Right ventricle myocardium superior (tissue), 1 donor: ENCODE measurements at regions not wholly inside any gene's neighbourhood (a gene's known extent, or its start where the extent isn't known, plus 50 kb on each side); places are given as distances from the start of the nearest gene placed in this dataset.
"Not testable (repeated sequence)": the region's sequence is repeated elsewhere in the genome, so short reads cannot be mapped to it uniquely, and the experiment has no call there.

Experiments
- ATAC-seq: fragments of 200-7000 bp; cut with Tn5 transposase; one replicate; pipeline ENCODE4 v1.9.1; 2020; ENCODE audit warnings: mild to moderate bottlenecking; ENCODE audit not compliant: poor library complexity
- DNase-seq: peaks from one replicate; pipeline ENCODE4 v3.0.0-alpha.2; 2020
- intact Hi-C: fragments of 100-400 bp; cut with DNase I; formaldehyde crosslinking; loops from one replicate; pipeline ENCODE4 v1.11.2; 2022
- donor health status: DM: no; HTN: yes; CAD: no; lungs with severe emphysema.

DNA sequence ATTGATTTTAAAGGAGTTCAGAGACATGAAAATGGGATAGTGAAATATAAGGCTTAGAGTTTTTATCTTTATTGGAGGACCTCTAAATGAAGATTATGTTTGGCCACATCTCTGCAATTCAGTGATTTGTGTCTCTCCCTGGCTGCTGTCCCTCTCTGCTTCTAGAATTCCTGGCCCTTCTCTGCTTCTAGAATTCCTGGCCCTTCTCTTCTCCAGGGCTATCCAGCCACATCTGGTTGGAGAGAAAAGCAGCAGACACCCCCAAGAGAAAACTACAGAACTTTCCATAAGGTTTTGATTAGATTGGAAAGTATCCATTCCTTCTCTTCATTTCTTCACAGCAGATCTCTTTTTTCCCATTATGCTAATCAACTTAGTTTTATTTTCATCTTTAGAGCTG, 135.5 kb downstream of the NPY start:
- DNase-seq (no peak), ATAC-seq (peak; percentile 58)
- intact Hi-C loops, result no loop called here

DNA sequence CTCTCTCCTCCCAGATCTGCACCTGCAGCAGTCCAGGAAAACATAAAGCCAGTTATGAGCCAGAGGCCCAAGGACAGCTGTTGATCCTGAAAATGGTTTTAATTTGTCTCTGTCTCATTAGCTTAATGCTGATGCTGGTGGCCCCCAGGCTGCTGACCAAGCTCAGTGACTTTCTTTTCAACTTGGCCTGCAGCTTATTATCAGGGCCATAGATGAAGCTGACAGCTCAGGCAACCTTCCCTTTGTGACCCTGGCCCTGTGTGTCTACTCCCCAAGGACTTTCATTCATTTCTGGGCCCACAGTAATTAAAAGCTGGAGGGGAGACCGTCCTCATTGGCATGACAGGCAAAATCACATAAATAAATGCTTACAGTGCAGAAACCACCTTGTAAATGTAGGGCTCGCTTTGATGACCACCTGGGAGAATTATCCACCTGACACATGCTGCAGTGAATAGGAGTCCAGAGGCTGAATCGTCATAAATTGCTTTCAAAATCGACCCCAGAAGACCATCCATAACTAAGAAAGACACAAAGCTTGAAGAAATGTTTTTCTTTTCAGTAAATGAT, 138.5 kb downstream of the NPY start:
- DNase-seq (no peak), ATAC-seq (no peak)
- intact Hi-C loops, result no loop called here

DNA sequence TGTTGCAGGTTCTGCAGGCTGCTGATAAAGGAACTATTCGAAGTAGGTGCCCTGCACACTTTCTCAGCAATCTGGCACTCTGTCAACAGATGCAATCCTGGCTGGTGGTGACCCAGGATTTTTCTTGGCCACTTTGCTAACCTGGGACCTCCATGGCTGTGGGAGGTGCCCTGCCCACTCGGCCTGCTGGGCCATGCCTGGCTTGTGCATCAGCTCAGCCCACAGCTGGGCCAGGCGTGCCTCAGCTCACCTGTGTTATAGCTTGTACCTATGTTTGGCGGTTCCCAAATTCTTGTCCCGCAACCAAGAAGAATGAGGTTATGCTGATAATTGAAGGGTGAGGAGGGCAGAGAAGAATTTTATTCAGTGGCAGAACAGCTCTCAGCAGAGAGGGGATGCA, 141.7 kb downstream of the NPY start:
- ATAC-seq (no peak), DNase-seq (no peak)
- intact Hi-C loops, result no loop called here

DNA sequence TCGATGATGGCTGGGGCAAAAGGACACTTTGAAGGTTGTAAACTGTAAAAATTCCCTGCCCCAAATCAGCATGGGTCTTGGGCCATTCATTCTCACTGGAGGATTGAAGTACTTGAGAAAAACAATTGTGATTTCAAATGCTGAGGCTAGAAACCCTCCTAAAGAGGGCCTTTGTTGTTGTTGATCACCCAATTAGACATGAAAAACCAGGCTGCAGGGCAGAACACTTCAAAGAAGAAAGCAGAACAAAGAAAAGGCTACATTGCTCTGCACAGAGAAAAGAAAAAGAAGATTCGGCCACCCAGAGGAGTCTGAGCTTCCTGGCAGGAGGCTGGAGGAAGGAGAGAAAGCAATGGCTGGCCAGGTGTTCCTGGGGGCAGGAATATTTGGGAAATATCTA, 143.1 kb downstream of the NPY start:
- DNase-seq (no peak), ATAC-seq (no peak)
- intact Hi-C loops, result no loop called here

DNA sequence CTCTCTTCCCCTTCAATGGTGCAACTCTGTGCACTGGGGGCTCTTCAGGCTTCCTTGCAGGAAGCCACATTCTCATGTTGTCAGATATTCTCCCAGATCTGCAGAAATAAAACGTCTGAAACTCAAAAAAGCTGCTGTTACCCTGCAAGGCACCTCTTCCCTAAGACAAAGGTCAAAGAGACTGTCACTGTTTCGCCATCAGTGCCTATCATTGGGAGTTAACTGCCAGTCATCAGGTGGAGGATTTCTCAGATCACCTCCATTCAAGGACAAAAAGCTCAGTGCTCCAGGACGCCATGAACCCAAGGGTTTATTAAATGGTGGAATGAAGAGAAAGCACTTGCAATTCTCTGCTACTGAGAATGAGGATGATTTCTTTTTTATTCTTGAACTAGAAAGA, 144.6 kb upstream of the PALS2 start:
- DNase-seq, result no peak

DNA sequence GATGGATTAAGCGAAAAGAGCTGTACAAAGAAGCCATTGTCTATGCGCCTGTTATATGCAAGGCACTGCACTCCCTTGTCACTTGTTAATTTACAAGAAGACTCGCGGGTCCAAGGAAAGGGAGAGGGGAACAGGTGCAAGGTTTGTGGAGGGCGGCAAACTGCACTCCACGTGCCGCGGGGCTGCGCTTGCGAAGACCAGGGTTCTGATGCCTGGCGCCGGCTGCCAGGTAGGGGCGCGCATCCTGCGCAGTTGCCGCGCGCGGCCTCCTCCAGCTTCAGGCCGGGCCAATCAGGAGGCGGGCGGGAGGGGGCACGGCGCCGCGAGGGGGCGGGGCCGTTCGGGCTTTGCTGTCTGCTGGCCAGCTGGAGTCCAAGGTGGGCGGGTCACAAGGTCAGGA, 140.6 kb upstream of the PALS2 start:
- DNase-seq (no peak), ATAC-seq (no peak)
- intact Hi-C loops, result no loop called here

More for the DNA sequence above, 144.6 kb upstream of the PALS2 start:
- intact Hi-C loops, result no loop called here
- no peak for ATAC-seq

DNA sequence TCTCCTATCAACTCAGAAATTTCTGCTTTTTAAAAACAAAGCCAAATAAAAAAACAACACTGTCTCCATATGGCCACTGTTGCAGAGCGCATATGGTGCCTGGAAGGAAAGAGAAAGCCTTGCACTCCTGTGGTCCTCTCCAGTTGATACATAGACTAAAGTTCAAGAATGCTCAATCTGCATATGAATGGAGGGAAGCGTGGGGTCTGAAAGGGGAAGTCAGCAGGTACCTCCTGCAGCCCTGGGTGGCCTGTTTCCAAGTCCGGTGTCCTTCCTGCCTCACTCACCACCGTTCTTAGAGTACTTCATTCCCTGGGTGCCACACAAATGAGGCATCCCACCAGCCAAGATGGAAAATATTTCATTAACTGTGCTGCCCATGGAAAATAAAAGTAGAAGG, 138.3 kb upstream of the PALS2 start:
- ATAC-seq (no peak), DNase-seq (no peak)
- intact Hi-C loops, result no loop called here

DNA sequence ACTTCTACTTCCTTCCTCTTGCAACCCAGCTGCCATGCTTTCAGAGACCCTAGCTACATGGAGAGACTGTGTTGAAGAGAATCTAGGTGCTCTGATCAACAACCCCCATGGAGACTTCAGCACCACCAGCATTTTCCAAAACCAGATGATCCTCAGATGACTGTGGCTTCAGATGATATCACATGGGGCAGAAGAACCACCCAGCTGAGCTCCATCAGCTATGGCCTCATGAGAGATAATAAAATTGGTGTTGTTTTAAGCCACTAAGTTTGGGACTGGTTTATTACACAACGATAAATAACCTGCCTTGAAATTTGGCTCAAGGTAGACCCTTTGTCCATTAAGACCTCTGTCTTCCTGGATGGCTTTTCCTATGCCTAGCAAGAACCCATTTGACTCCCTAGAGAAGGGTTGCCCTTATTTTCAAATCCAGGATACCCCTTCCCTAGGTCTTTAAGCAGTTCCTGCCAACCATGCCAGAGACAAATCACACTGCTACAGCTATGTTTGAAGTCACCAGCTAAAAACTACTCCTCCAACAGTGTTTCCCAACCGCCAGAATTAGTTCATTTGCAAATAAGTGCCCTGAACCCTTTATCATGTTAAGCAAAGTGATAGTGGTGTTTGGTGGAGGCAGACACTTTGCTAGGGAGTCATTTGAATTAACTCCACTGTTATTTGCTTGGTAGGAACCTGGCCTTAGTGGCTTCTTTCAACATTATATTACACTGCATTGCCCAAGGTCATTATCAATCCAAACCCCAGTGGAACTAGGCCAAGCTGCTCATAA, 136.9 kb upstream of the PALS2 start:
- no peak for ATAC-seq
- intact Hi-C loops, result no loop called here
- no peak for DNase-seq

DNA sequence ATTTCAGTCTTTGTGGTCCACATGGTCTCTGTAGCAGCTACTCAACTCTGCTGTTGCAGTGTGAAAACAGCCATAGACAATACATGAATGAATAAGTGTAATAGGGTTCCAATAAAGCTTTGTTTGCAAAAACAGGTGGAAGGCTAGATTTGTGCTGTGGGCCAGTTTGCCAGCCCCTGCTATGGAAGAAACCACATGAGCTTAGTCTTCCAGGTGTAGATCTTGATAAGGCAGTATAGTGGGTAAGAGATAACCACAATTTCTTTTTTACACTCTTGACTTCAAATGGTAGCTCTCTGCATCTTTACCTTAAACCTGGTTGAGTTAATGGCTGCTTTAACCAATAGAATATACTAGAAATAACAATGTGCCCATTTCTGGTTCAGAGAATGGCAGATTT, 135.0 kb upstream of the PALS2 start:
- no peak for DNase-seq
- intact Hi-C loops, result no loop called here
- no peak for ATAC-seq

DNA sequence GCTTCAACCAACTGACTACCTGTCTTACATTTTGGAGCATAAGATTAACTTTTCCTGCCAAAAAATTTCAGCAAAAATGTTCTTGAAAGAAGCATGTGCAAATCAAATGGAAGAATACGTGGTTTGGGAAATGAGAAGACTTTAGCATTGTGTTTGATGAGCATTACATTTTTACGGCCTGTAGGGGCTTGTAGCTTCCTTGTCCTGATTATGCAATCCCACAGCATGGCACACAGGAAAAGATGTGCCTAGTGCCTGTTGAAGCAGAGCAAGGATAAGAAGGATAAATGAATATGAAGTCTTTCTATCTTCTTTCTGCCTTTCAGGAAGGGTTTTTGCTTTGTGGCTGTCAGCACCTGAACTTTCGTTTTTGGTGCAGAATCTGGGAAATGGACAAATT, 134.1 kb upstream of the PALS2 start:
- ATAC-seq, intact Hi-C loops, DNase-seq: not testable (repeated sequence)

DNA sequence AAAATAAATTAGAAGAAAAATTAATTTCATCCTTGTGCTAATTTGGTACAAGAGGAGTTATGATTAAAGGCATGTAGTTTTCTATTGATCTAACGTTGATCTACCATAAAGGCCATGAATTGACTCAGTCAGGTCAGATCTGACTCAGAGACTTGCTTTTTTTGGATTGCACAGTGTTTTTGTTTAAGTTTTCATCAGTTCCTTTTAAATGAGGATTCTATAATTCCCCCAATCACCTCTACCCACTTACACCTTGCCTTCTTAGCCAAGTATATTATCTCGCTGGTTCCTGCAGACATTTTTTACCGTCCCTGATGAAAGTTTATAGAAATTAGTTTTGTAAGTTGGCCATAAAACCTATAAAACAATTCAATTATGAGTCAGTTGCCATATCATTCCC, 132.4 kb upstream of the PALS2 start:
- no peak for ATAC-seq
- DNase-seq, result no peak
- intact Hi-C loops, result no loop called here

DNA sequence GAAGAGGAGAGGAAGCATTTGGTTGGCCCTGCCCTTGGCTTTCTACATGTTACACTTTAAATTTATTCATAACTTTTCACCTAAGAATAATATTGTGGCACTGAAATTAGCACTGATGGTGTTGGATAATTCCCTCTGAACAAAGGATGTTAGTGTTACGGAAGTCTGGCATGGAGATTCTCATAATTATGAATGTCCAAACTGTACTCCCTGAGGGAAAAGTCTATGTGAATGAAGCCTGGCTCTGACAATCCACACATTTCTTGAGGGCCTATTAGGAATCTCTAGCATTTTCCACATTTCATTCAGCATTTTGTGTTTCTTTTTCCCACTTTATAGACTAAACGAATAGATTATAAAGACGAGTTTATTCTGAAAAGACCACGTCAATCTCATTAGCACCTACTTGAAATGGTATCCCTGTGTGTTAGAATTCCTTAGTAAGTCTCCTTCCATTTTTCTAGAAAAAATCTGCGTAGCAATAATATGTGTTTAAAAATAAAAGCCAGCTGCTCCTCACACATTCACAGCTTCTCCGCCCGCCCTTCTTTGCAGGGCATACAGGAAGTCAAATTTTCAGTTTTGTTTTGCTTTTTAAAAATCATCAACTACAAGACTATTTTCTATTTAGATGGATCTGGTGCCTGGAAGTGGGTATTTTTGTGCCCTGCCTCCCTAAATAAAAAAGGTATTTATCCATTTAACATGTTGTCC, 131.8 kb upstream of the PALS2 start:
- DNase-seq (no peak), ATAC-seq (no peak)
- intact Hi-C loops, result no loop called here

DNA sequence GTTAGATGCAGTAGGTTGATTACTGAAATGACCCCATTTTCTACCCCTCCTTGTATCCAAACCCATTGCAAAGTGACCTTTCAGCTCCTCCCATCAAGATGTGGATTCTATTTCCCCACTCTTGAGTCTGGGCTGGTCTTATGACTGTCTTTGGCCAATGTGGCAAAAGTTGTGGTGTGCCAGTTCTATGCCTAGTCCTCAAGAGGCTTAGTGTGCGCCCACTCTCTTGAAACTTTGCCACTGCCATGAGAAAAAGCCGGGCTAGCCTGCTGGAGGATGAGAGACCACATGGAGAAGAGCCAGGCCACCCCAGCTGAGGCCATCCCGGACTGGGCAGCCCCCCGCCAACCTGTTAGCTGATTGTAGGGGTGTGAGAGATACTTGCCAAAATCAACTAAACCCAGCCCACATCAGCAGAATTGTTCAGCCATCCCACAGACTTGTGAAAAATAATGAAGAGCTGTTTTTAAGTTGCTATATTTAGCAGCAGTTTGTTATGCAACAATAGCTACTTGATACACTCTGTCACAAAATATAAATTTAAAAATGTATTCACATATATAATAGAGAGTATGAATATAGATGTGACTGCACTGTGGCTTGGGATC, 131.0 kb upstream of the PALS2 start:
- ATAC-seq (no peak), DNase-seq (no peak)
- intact Hi-C loops, result no loop called here

DNA sequence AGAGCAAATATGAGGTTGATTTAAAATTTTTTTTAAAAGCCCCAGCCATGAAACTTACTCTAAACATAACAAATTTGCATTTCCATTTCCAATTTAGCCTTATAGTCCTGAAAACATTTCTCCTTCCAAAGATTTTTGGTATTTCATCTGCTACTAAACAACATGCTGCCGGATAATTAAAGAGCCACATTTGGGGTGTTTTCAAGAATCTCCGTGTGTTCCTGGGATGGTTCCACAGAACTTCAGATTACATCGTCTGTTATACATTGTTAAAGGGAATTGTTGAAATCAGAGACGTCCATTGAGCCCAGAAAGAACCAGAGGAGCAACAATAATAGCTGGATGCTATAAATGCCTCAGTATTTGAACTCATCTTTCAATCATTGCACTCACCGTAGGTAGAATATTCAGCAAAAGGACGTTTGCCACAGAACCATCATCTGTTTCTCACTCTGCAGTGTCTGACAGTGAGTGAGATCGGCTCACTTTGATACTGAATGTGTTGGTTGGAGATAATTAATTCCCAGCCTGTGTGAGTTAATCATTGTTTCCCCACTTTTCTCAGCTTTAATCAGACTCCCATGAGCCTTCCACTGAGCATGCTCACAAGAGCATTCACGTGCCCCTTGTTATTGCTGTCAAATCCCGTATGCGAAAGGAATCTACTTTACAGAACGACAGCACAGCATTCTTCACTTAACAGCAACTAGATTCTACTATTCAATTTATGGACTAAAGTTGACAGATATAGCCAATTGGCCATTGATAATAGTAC, 128.4 kb upstream of the PALS2 start:
- intact Hi-C loops, result no loop called here
- ATAC-seq (no peak), DNase-seq (no peak)

DNA sequence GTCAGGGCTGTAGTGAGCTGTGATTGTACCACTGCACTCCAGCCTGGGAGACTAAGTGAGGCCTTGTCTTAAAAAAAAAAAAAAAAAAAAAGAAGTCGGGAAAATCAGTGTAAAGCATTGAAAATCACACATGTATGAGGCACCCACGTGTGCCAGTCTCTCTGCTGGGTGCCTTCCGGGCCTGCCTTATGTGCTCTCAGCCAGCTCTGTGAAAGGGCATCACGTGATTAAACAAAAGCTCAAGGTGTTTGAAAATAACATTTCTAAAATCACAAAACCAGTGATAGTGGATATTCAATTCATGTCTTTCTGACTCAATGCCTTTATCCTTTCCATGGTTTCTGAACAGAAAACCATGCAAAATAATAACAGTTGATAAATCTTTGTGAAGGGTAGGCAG, 125.2 kb upstream of the PALS2 start:
- DNase-seq, result no peak
- ATAC-seq, result no peak
- intact Hi-C loops, result no loop called here

DNA sequence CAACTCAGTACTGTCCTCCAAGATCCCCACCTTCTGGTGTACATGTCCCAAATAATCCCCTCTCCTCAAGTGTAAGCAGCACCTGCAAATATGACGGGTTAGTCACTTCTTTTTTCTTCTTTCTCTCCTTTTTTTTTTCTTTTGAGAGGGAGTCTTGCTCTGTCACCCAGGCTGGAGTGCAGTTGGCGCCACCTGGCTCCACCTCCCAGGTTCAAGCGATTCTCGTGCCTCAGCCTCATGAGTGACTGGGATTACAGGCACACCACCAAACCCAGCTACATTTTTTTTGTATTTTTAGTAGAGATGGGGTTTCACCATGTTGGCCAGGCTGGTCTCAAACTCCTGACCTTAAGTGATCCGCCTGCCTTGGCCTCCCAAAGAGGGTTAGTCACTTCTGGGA, 123.8 kb upstream of the PALS2 start:
- ATAC-seq, DNase-seq, intact Hi-C loops: not testable (repeated sequence)

DNA sequence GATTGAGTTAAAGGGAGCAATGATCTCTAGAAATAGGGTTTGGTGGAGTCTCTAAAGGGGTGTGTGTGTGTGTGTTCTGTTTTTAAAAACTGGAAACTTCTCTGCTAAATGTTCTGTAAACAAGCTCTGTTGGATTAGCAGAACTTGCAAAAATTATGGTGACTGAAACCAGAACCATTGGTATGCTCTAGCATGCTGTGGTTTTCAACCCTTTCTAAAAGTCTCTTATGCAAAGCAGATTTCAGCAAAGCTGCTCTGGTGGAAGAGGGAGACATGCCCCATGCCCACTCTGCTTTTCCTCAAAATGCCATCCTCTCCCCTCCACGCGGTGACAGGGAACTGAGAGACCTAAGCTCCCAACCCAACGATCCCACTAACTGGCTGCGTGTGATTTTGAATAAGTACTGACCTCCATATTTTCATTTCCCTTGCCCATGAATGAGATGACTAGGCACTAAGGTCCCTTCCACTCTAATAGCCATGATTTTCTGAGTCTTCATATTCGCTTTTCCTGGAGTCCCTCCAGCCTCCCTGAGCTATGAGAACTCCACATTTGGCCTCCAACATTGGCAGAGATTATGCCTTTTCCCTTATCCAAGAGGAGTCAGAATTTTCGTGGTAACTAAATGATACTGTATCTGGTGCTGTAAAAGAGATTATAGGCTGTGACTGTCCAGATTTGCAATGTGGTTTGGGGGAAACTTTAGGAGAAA, 117.3 kb upstream of the PALS2 start:
- no peak for DNase-seq
- no peak for ATAC-seq
- intact Hi-C loops, result no loop called here

DNA sequence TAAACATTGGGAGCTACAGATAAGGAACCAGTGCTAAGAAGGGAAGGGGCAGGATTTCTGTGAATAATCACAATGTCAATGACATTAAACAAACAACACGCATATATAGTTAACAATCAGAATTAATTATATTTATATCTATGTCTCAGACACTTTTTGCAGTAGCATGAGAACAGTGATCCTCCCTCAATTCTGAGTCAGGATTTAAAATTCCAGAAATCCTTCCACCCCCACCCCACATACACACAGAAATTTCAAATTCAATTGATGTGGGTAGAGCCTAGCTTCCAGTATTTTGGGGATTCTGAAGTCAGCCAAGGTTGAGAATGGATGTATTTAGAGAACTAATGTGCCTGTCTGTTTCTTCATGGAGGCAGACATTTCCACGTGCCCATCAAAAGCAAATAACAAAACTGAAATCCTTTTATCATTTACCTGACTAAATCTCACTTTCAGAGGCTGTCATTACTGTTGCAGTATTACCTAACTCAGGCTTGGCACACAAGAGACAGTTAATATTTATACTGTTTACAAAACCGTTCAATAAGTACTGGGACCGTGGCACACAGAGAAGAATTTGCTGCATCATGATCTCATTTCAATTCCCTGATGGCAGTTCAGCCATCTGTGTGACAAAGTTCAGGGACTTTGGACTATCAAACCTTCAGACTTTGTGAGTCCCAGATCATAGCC, 116.6 kb upstream of the PALS2 start:
- DNase-seq (no peak), ATAC-seq (no peak)
- intact Hi-C loops, result no loop called here
